H1 (cell line): ENCODE measurements at regions not wholly inside any gene's neighbourhood (a gene's known extent, or its start where the extent isn't known, plus 50 kb on each side); places are given as distances from the start of the nearest gene placed in this dataset.

Source experiments
- CTCF ChIA-PET: fragments of 300-600 bp; sonication (Branson Sonifier 250); formaldehyde crosslinking; loops from one replicate; lab custom pipeline; 2021; ENCODE audit not compliant: partially characterized antibody; lab: Charles Lee
- POLR2A ChIA-PET: fragments of 300-600 bp; sonication (Branson Sonifier 250); formaldehyde crosslinking; loops from one replicate; lab custom pipeline; 2021; ENCODE audit warnings: inconsistent platforms; ENCODE audit not compliant: partially characterized antibody; lab: Charles Lee
- DNase-seq, 2 experiments: peaks; one replicate each; pipeline versions ENCODE4 v3.0.0 to v3.0.0-alpha.2; 2010 to 2022; ENCODE audit warnings: low spot score in 2 of 2, low read depth in 1 of 2, mixed read lengths in 1 of 2
- FAIRE-seq: peaks from 2 replicates; lab custom pipeline; 2011; peaks lifted over from hg19 to GRCh38; lab: Jason Lieb, UNC
- H2AFZ ChIP-seq: 2 replicates; pipeline ENCODE4 v1.8.1; 2012; ENCODE audit warnings: low read length, inconsistent platforms
- H2AK5ac ChIP-seq: 2 replicates; pipeline ENCODE4 v1.6.1; 2013; ENCODE audit warnings: low read depth, low read length
- H2BK120ac ChIP-seq: replicated peaks from 2 replicates; pipeline ENCODE3; 2013; ENCODE audit warnings: low read depth, low read length, inconsistent platforms
- H2BK12ac ChIP-seq: 2 replicates; pipeline ENCODE4 v1.6.1; 2013; ENCODE audit warnings: low read depth, low read length
- H2BK15ac ChIP-seq: 2 replicates; pipeline ENCODE4 v1.6.1; 2013; ENCODE audit warnings: low read length
- H2BK20ac ChIP-seq: 2 replicates; pipeline ENCODE4 v1.6.1; 2013; ENCODE audit warnings: low read length
- H2BK5ac ChIP-seq: 2 replicates; pipeline ENCODE4 v1.6.1; 2013; ENCODE audit warnings: low read depth, low read length
- H3K14ac ChIP-seq: 2 replicates; pipeline ENCODE4 v1.6.1; 2013; ENCODE audit warnings: inconsistent platforms; ENCODE audit not compliant: insufficient read length
- H3K18ac ChIP-seq: 2 replicates; pipeline ENCODE4 v1.6.1; 2013; ENCODE audit warnings: low read length; ENCODE audit errors: extremely low read depth
- H3K23ac ChIP-seq: 2 replicates; pipeline ENCODE4 v1.6.1; 2013; ENCODE audit warnings: inconsistent platforms; ENCODE audit not compliant: insufficient read length
- H3K23me2 ChIP-seq: 2 replicates; pipeline ENCODE4 v1.6.1; 2013; ENCODE audit warnings: low read depth, low read length
- H3K27ac ChIP-seq: 2 replicates; pipeline ENCODE4 v1.6.1; 2011; ENCODE audit warnings: low read depth, low read length, inconsistent platforms
- H3K27me3 ChIP-seq, 4 experiments: replicated peaks in 1 of 4; 1 replicate in 1 of 4; 2 replicates in 3 of 4; pipeline versions ENCODE4 v1.6.1 to v1.8.1; 2011 to 2013; ENCODE audit warnings: low read length in 3 of 4, mild to moderate bottlenecking in 3 of 4, inconsistent platforms in 2 of 4, mixed read lengths in 2 of 4, moderate library complexity in 1 of 4; ENCODE audit not compliant: control insufficient read depth in 3 of 4, insufficient read depth in 3 of 4; ENCODE audit errors: extremely low read depth in 1 of 4
- H3K36me3 ChIP-seq, 4 experiments: 2 replicates each; pipeline versions ENCODE4 v1.6.1 to v1.8.1; 2011 to 2013; ENCODE audit warnings: mild to moderate bottlenecking in 4 of 4, low read length in 3 of 4, moderate library complexity in 2 of 4, control low read depth in 1 of 4, inconsistent platforms in 1 of 4; ENCODE audit not compliant: insufficient read depth in 4 of 4, control insufficient read depth in 2 of 4
- H3K4ac ChIP-seq: replicated peaks from 2 replicates; pipeline ENCODE3; 2013; ENCODE audit warnings: low read length, low read depth, mixed read lengths, inconsistent platforms; ENCODE audit not compliant: insufficient read length
- H3K4me1 ChIP-seq, 4 experiments: replicated peaks in 1 of 4; 1 replicate in 1 of 4; 2 replicates in 3 of 4; pipeline versions ENCODE4 v1.6.1 to v1.8.1; 2011 to 2013; ENCODE audit warnings: low read length in 3 of 4, inconsistent platforms in 2 of 4, mixed read lengths in 1 of 4; ENCODE audit not compliant: insufficient read depth in 4 of 4, control insufficient read depth in 3 of 4
- H3K4me2 ChIP-seq, 2 experiments: 2 replicates each; pipeline versions ENCODE4 v1.6.1 to v1.8.1; 2011 to 2013; ENCODE audit warnings: low read depth in 2 of 2, low read length in 2 of 2, control low read depth in 1 of 2, inconsistent platforms in 1 of 2, mild to moderate bottlenecking in 1 of 2; ENCODE audit not compliant: insufficient read depth in 1 of 2
- H3K4me3 ChIP-seq, 4 experiments: fragments of 200-600, 300-600 bp in 1 of 4; sonication (generic), shearing (Covaris generic), sonication (Bioruptor Twin) in 1 of 4; 2 replicates each; pipeline versions ENCODE4 v1.5.1 to v1.8.1; 2011 to 2016; ENCODE audit warnings: low read length in 4 of 4, low read depth in 3 of 4, control low read depth in 2 of 4, inconsistent platforms in 2 of 4, mild to moderate bottlenecking in 2 of 4, mixed read lengths in 1 of 4, moderate library complexity in 1 of 4; ENCODE audit not compliant: insufficient read depth in 2 of 4; ENCODE audit errors: extremely low read depth in 1 of 4
- H3K56ac ChIP-seq: replicated peaks from 2 replicates; pipeline ENCODE3; 2013; ENCODE audit warnings: low read depth, mild to moderate bottlenecking, mixed read lengths, low read length, inconsistent platforms; ENCODE audit not compliant: insufficient read length
- H3K79me1 ChIP-seq: 2 replicates; pipeline ENCODE4 v1.6.1; 2013; ENCODE audit warnings: low read depth, low read length, control low read depth
- H3K79me2 ChIP-seq, 2 experiments: 2 replicates each; pipeline versions ENCODE4 v1.6.1 to v1.8.1; 2012 to 2013; ENCODE audit warnings: low read length in 2 of 2, mild to moderate bottlenecking in 2 of 2, inconsistent platforms in 1 of 2; ENCODE audit not compliant: insufficient read depth in 2 of 2, control insufficient read depth in 1 of 2
- H3K9ac ChIP-seq, 4 experiments: replicated peaks in 1 of 4; 1 replicate in 1 of 4; 2 replicates in 3 of 4; pipeline versions ENCODE4 v1.6.1 to v1.8.1; 2011 to 2013; ENCODE audit warnings: low read depth in 3 of 4, low read length in 3 of 4, control low read depth in 2 of 4, mild to moderate bottlenecking in 2 of 4, moderate library complexity in 2 of 4, inconsistent platforms in 1 of 4; ENCODE audit errors: extremely low read depth in 1 of 4
- H3K9me3 ChIP-seq, 2 experiments: 2 replicates each; pipeline versions ENCODE4 v1.6.1 to v1.8.1; 2012 to 2013; ENCODE audit warnings: mild to moderate bottlenecking in 2 of 2, moderate library complexity in 2 of 2, control low read depth in 1 of 2, inconsistent platforms in 1 of 2, low read depth in 1 of 2, low read length in 1 of 2, mixed read lengths in 1 of 2; ENCODE audit not compliant: insufficient read depth in 2 of 2
- H4K20me1 ChIP-seq, 2 experiments: replicated peaks in 1 of 2; 2 replicates each; pipeline versions ENCODE3 to v1.8.1; 2011 to 2013; ENCODE audit warnings: inconsistent platforms in 2 of 2, low read length in 2 of 2, mild to moderate bottlenecking in 1 of 2; ENCODE audit not compliant: insufficient read depth in 2 of 2, control insufficient read depth in 1 of 2
- H4K5ac ChIP-seq: 2 replicates; pipeline ENCODE4 v1.6.1; 2013; ENCODE audit warnings: low read length, low read depth, mixed read lengths, inconsistent platforms; ENCODE audit not compliant: insufficient read length
- H4K8ac ChIP-seq: 2 replicates; pipeline ENCODE4 v1.8.0; 2013; ENCODE audit warnings: mild to moderate bottlenecking, moderate library complexity, low read length, inconsistent platforms; ENCODE audit not compliant: insufficient read depth; ENCODE audit errors: extremely low read depth
- H4K91ac ChIP-seq: replicated peaks from 2 replicates; pipeline ENCODE3; 2013; ENCODE audit warnings: low read length, mixed read lengths, inconsistent platforms; ENCODE audit not compliant: insufficient read length
- BCL11A ChIP-seq, 2 experiments: IDR thresholded peaks; one replicate each; pipeline ENCODE4 v1.6.1; 2011; ENCODE audit warnings: low read depth in 2 of 2, low read length in 2 of 2, mild to moderate bottlenecking in 2 of 2
- CREB1 ChIP-seq: IDR thresholded peaks from 2 replicates; pipeline ENCODE4 v1.6.1; 2012; ENCODE audit warnings: inconsistent platforms
- CTBP2 ChIP-seq: IDR thresholded peaks from 2 replicates; pipeline ENCODE4 v1.7.0; 2011; ENCODE audit warnings: borderline replicate concordance, mild to moderate bottlenecking, moderate library complexity, mixed read lengths, low read length; ENCODE audit not compliant: insufficient read depth, insufficient read length
- POLR2A ChIP-seq, 2 experiments: IDR thresholded peaks; 1 replicate in 1 of 2; 2 replicates in 1 of 2; pipeline ENCODE4 v1.6.1; 2011; ENCODE audit warnings: low read depth in 2 of 2, low read length in 2 of 2, mild to moderate bottlenecking in 2 of 2; ENCODE audit errors: control extremely low read depth in 1 of 2
- POLR2AphosphoS5 ChIP-seq: IDR thresholded peaks from 2 replicates; pipeline ENCODE4 v1.6.1; 2011; ENCODE audit warnings: low read depth, low read length
- RXRA ChIP-seq: IDR thresholded peaks from 2 replicates; pipeline ENCODE4 v1.6.1; 2011; ENCODE audit warnings: low read depth, mild to moderate bottlenecking, low read length, moderate library complexity; ENCODE audit not compliant: insufficient read depth
- SP1 ChIP-seq: IDR thresholded peaks from 2 replicates; pipeline ENCODE4 v1.6.1; 2011; ENCODE audit warnings: low read depth, low read length
- TAF7 ChIP-seq: optimal IDR thresholded peaks from 2 replicates; pipeline ENCODE3; 2011; ENCODE audit warnings: low read depth, mild to moderate bottlenecking, inconsistent platforms, low read length, moderate library complexity, borderline replicate concordance
- ZNF274 ChIP-seq: IDR thresholded peaks from 2 replicates; pipeline ENCODE4 v1.7.0; 2012; ENCODE audit warnings: low read length, borderline replicate concordance; ENCODE audit errors: extremely low read depth
- WGBS, 2 experiments: shearing (Covaris generic) in 1 of 2; methylation state at CpG; one replicate each; pipeline versions ENCODE4 v1.1.6 to v1.1.7; 2013 to 2015; ENCODE audit warnings: low lambda C conversion rate in 2 of 2, mixed read lengths in 2 of 2, inconsistent platforms in 1 of 2, low coverage in 1 of 2, missing lambda C conversion rate in 1 of 2; ENCODE audit not compliant: insufficient replicate concordance in 2 of 2, insufficient coverage in 1 of 2, insufficient read length in 1 of 2; ENCODE audit errors: extremely low coverage in 1 of 2, missing lambda C conversion rate in 1 of 2; 5-methylcytosine and 5-hydroxymethylcytosine counted together
- TF ChIP-seq, protein P1 (sequence below): IDR thresholded peaks from 2 replicates; pipeline ENCODE4 v1.6.1; 2012; ENCODE audit warnings: inconsistent platforms

DNA sequence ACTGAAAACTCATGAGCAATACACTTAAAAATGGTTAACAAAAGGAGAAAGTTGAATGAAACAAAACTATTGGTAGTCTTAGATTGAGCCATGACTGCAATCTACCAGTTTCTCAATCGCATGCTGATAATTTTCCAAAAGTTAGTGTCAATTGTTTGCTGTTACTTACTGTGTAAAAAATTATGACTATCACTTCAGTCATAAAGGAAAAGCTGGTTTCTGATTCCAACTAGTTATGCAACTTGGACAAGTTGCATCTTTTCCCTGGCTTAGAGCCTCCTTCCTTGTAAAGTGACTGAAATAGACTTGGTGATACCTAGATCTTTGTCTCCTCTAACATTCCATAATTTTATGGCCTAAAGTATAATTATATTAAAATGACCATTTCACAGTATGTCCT lies 88.3 kb upstream of the PAK5 start:
- Histone ChIP-seq H3K4ac (no peak overlapping the region), H3K56ac (no peak overlapping the region), H2BK12ac (no peak overlapping the region), H3K23me2 (no peaks in the 10 kb centered on the region; the same call in 1 of the 2 replicates), H3K23ac (no peak overlapping the region), H3K27me3 (no peaks in the 10 kb centered on the region), H3K4me2 (no peak overlapping the region), H3K36me3 (no peaks in the 10 kb centered on the region), H4K8ac (no peak overlapping the region), H3K27ac (no peak overlapping the region), H2BK5ac (no peak overlapping the region), H3K9me3 (no peaks in the 10 kb centered on the region), H4K5ac (no peak overlapping the region), H2AK5ac (no peak overlapping the region), H3K9ac (no peak overlapping the region), H3K79me1 (no peaks in the 10 kb centered on the region), H3K4me3 (no peak overlapping the region), H4K20me1 (no peaks in the 10 kb centered on the region), H3K14ac (no peak overlapping the region), H3K18ac (no peak overlapping the region), H2AFZ (no peak overlapping the region), H2BK120ac (no peak overlapping the region), H4K91ac (no peak overlapping the region), H2BK15ac (no peak overlapping the region), H2BK20ac (no peak overlapping the region), H3K79me2 (no peaks in the 10 kb centered on the region), H3K4me1 (no peaks in the 10 kb centered on the region)
- no peak for DNase-seq
- FAIRE-seq: no peak
- 100% methylated on average over 1 of the region's 1 CpG; no CpG with 5 or more reads in 1 of the 2 experiments for WGBS, 2 experiments
- TF ChIP-seq CTBP2 (no peak), ZNF274 (no peak), SP1 (no peak), RXRA (no peak), POLR2A (IDR thresholded peaks at IDR 0.05; ENCODE audit: control extremely low read depth in 1 of 2, low read depth in 2 of 2, low read length in 2 of 2) (no peak), BCL11A (IDR thresholded peaks at IDR 0.05; ENCODE audit: low read depth in 2 of 2, low read length in 2 of 2) (no peak), POLR2AphosphoS5 (no peak), TAF7 (no peak), CREB1 (no peak)
- TF ChIP-seq, protein P1, sequence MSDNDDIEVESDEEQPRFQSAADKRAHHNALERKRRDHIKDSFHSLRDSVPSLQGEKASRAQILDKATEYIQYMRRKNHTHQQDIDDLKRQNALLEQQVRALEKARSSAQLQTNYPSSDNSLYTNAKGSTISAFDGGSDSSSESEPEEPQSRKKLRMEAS: no peak
- ChIA-PET CTCF (interaction anchor here (2.3 kb wide), 1 partner anchor 15 kb away, joined by 17 read pairs; no protein-coding TSS in a partner anchor), POLR2A (no interaction called here)
